Tongue (tissue), 1 donor: ENCODE measurements at regions not wholly inside any gene's neighbourhood (a gene's known extent, or its start where the extent isn't known, plus 50 kb on each side); places are given as distances from the start of the nearest gene placed in this dataset.
"Not testable (repeated sequence)": the region's sequence is repeated elsewhere in the genome, so short reads cannot be mapped to it uniquely, and the experiment has no call there.

Experiments
- DNase-seq: peaks from one replicate; pipeline ENCODE4 v3.0.0-alpha.2; 2015

DNA sequence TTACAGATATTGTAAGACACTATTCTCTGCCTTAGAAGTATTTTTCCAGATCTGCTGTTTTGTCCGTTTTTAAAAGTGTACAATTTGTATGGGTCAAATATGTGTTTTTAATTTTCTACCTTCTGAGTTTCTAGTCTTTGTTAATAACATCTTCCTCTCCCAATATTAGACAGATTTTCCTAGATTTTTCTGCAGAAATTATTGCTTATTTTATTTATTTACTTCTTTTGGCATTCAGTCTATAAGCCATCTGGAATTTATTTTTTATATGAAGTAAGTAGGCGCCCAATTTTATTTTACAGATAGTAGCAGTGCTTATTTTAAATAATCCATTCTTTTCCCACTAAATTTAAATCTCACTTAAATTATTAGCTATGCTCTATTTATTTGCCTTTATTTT, 103.1 kb upstream of the PLEKHG1 start:
- no peak for DNase-seq

DNA sequence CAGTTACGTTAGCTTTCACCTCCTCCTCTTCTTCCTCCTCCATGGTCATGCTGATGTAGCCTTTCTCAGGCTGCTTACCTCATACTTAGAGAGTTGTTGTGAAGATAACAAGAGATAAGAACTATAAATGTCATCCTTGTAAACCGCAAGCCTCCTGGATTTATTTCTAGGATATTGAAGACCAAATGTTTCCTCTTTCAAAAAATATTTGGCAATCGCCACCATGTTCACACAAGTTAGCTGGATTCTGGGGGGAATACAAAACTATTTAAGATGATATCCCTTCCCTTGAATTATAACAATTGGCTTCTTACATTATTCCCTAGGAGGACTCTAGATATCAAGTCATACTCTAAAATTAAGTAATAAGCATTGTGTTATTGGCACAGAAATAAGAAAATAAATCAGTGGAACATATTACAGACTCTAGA, 99.8 kb upstream of the PLEKHG1 start:
- DNase-seq: peak; percentile 32

DNA sequence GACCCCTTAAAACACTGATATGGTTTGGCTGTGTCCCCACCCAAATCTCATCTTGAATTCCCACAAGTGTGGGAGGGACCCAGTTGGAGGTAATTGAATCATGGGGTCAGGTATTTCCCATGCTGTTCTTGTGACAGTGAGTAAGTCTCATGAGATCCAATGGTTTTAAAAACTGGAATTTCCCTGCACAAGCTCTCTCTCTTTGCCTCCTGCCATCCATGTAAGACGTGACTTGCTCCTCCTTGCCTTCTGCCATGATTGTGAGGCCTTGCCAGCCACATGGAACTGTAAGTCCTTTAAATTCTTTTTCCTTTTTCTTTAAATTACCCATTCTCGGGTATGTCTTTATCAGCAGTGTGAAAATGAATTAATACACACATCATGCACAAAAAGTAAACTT, 99.1 kb upstream of the PLEKHG1 start:
- not testable (repeated sequence) for DNase-seq

DNA sequence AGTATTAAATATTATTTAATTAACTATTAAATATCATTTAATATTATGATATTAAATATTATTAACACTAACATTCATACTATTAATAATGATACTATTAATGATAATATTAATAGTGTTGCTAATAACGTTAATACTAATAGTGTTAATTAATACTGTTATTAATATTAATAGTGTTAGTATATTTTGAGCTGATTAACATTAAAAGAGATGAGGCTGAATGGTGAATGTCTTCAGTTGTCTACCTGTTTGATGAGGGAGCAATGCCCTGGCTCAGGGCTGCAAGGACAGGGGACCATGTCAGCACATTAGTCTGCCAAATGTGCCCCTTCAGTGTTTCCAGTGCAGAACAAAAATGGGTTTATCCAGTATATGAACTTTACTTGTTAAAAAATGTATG, 96.6 kb upstream of the PLEKHG1 start:
- DNase-seq: no peak

DNA sequence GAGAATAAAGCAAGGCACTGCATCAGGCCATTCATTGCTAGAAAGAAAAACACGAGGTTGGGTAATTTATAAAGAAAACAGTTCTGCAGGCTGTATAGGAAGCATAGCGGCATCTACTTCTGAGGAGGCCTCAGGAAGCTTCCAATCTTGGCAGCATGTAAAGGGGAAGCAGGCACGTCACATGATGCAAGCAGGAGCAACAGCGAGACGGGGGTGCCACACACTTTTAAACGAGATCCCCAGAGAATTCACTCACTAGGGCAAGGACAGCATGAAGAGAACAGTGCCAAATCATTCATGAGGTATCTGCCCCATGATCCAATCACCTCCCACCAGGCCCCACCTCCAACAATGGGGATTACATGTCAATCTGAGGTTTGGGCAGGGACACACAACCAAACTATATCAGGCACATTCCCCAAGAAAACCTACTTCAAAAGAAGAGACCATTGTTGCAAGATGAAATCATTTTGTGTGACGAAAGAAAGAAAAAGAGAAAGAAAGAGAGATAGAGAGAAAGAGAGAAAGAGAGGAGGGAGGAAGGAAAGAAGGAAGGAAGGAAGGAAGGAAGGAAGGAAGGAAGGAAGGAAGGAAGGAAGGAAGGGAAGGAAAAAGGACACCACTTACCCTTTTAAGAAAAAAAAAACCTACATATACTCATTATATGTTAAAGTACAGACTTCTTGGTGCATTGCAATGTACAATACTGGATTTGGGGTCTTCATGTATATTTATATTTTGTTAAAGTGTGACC, 95.9 kb upstream of the PLEKHG1 start:
- DNase-seq: no peak

DNA sequence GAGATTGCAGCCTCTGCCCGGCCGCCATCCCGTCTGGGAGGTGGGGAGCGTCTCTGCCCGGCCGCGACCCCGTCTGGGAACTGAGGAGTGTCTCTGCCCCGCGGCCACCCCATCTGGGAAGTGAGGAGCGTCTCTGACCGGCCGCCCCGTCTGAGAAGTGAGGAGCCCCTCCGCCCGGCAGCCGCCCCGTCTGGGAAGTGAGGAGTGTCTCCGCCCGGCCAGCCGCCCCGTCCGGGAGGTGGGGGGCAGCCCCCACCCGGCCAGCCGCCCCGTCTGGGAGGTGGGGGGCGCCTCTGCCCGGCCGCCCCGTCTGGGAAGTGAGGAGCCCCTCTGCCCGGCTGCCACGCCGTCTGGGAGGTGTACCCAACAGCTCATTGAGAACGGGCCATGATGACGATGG, 92.3 kb upstream of the PLEKHG1 start:
- DNase-seq: not testable (repeated sequence)

DNA sequence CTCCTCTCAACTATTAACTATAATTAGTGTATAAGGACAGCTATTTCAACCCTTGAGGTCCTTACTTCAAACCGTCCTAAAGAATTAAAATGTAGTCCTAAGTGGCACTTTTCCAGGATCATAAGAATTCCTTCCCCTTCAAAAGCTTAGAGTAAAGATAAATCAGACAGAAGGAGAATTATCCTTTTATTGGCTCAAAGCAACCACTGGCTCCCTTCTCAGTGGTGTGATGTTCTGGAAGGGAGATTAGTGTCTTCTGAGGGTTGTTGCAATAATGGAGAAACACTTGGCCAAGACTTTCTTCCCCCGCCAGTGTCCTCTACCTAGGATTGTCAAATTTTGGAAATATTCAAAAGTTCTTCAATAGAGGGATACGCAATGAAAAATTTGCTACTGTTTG, 89.1 kb upstream of the PLEKHG1 start:
- DNase-seq: no peak

DNA sequence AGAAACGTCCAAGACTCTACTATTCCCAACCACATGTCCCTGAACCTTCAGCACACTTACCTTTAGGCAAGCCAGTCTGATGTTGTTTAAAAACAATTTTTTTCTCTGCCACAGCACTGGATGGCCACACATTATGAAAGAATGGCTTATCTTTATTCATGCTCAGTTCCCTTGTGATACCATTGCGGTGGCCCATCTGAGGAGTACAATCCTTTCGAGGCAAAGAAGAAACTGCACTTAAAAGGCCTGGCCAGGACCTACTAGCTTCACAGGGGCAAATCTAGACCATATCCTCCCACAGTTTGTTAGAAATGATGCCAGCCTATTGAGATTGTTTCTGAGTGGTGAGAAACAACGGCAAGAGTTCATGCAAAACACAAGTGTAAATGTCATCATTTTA, 88.4 kb upstream of the PLEKHG1 start:
- no peak for DNase-seq

DNA sequence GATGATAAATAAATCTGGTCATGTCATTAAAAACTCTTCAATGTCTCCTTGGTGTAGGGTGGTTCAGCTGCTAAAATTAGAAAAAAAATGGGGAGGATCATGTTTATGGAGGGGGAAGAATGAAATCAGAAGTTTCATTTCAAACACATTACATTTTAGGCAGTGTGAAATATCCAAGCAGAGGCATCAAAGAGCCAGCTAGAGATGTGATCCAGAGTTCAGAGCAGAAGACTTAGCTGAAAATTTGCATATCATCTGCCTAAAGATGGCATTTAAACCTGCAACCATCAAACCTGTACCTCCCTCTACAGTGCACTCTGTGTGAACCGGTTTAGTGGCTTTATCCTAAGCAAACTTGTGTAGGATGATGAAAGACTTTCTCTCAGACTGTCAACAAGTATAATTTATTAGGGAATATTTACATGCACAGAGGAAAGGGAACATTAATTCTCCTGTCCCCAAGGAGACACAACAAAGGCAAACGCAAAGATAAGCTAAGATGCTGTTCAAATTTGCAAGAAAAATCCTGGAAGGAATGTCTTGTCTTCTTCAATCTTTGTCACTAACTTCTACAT, 84.8 kb upstream of the PLEKHG1 start:
- DNase-seq: peak; percentile 24

DNA sequence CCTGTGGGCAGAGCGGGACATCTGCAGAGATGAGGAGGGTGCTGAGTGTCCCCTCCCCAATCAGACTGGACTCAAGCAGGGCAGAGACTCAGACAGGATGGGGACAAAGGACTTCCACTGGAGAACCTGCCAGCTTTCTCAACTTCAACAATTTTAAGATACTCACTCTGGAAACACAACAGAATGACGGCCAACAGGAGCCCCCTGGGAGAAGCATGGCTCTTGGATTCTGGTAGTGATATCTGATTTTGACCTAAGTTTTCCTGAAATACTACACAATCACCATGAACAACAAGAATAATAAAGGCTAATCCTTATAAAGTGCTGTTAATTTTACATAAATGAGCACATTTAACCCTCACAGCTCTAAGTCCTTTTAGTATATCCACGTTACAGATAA, 83.5 kb upstream of the PLEKHG1 start:
- DNase-seq: no peak

DNA sequence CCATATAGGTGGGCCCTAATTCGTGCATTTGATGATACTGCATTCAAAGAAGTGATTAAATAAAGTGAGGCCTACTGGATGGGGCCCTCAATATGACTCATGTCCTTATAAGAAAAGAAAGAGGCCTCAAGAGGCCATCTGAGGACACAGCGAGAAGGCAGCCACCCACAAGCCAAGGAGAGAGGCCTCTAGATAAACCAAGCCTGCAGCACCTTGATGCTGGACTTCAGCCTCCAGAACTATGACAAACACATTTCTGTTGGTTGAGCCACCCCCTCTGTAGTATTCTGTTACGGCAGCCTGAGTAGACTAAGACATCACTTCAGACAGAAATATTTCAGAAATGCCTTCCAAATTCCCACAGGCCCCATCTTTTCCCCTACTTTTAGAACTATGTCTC, 82.5 kb upstream of the PLEKHG1 start:
- no peak for DNase-seq

DNA sequence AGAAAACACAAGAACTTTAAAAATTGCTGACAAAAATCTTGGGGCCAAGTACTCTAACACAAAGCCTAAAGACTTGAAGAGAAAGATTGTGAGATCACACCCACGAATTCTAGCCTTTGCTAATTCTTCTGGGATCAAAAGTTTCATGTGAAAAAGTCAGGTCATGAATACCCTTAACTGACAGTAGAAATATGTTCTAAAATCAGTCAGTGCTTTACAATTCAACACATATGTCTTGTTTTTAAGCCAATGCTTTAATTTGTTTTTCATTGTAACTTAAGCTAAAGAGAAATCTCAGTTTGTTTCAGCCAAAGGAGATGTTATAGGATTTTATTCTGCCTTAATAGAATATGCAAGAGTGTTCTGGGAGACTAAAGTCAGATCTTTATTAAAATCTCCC, 78.2 kb upstream of the PLEKHG1 start:
- DNase-seq: no peak

DNA sequence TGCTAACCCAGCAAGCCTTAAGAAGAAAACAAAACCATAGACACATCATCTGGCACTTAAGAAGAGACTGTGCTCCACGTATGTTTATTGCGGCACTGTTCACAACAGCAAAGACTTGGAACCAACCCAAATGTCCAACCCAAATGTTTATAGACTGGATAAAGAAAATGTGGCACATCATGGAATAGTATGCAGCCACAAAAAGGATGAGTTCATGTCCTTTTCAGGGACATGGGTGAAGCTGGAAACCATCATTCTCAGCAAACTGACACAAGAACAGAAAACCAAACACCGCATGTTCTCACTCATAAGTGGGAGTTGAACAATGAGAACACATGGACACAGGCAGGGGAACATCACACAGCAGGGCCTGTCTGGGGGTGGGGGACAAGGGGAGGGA, 76.5 kb upstream of the PLEKHG1 start:
- not testable (repeated sequence) for DNase-seq

DNA sequence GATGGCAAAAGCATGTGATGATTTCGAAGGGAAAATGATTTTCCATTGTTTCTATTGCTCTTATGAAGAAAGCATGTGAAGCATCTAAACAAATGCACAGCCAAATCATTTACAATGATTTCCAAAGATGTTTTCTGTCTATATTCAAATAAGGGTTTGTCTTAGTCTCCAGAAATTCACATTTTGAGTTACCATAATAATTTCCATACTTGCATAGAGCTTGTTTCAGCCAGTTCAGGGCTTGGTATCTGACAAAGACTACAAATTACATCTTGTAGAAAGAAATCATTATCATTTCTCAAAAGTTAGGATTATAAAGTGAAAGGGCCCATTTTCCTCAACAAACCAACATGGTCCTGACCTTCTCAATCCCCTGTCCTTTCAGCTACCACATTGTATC, 74.4 kb upstream of the PLEKHG1 start:
- DNase-seq: no peak

DNA sequence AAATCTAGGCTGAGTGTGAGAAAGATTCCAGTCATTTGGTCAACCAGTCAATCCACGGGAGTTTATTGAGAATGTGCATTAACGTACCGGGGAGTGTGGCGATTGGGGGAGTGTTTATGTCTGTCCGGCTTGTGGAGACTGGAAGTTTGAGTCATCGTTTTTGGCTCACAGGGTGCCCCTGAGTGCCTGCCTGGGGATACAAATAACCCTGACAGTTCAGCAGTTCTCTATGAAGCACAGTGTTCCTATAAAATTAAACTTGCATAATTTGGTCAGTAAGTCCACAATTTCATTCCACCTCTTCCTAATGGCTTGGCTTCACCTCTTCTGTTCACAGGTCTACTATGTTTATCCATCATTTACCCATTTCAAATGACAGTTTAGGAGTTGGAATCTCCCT, 72.6 kb upstream of the PLEKHG1 start:
- no peak for DNase-seq

DNA sequence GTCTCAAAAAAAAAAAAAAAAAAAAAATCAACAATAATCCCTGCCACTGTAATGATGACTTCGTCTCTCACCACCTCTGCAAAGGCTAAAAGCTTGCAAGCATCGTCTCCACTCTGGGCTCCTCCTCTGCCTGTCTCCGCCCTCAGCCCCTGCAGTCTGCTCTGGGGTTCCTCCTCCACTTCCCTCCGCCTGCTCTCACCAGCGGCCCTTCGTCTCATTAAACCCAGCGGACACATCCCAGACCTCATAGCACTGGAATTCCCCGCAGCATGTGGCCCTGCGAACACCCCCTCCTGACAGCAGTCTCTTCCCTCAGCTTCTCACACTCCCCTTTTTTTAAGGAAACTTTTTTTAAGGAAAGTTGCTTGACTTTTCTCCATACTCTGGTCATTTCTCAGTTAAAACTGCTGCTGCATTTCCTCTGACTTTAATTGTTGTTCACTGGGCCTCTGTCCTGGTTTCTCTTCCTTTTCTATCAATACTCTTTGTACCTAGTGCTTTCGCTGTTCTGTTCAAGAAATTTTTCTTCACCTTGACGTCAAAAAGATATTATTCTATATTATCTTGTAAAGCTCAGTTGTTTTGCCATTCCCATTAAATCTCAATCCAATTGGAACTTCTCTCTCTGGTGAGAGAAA, 70.9 kb upstream of the PLEKHG1 start:
- DNase-seq: peak; percentile 77

DNA sequence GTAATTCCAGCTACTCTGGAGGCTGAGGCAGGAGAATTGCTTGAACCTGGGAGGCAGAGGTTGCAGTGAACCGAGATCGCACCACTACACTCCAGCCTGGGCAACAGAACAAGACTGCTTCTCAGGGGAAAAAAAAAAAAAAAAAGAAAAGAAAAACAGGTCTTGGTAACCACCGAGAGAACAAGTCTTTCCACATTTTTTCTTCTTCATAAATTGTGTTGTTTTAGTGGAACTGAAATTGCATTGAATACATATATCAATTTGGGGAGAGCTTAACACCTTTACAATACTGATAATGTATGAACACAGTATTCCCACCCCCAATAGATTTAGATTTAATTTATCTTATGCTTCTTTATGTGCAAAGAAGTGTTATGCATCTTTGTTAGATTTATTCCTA, 70.0 kb upstream of the PLEKHG1 start:
- no peak for DNase-seq

DNA sequence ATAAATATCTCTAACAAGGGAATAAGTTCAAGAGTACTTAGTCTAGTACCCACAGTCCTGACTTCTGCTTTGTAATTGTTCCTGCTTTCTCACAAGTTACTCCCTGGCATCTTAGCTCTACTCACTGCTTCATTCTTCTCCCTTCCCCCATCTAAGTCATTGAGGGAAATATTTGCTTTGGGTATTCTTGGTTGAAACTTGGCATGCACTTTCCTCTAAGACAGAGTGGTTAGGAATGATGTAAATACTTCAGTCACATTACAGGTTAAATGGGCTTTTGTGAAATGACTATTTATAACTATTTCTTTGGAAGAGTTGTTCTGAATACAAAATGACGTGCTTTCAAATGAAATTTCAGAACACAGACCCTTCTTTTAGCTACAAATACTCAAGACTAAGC, 67.7 kb upstream of the PLEKHG1 start:
- DNase-seq: no peak

DNA sequence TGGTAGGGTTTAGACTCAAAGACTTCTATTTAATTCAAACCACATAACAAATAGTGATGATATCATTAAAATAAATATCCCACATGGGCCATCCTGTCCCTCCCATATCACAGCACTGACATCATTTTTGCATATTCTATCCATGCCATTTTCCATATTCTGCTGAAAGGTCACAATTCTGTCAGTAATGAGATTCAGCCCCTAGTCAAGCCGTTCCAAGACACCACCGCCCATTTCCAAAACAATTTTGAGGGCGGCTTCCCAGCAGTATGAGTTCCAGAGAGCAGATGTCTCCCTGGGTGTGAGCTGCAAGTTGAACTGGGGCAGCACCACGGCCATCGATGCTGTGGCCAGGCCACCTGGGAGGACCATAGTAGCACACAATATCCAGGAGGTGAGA, 65.1 kb upstream of the PLEKHG1 start:
- peak; percentile 31 for DNase-seq

DNA sequence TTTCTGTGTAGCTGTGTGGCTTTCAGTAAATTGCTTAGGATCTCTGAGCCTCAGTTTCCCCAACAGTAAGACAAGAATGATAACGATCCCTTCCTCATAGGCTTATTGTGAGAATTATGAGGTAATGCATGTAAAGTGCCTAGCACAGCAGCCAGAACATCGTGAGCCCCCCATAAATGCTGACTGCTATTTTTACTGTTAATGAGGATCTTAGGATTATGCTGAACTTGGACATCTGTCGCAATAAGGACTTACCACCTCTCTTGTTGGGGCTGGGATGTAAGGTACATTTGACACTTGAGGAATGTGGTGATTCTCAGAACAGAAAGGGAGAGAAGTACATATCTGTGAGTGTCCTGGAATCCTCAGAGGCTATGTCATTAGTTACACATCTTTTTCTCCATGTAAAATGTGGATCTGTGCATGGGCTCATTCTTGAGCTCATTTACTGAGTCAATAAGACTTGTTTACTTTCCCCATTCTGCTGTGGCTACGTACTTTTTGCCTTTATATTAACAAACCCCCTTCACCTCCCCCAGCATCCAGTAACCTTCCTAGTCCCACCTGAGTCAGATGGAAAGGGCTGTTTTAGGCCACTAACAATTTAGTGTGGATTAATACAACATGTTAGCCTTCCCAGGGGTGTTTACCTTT, 64.4 kb upstream of the PLEKHG1 start:
- no peak for DNase-seq

DNA sequence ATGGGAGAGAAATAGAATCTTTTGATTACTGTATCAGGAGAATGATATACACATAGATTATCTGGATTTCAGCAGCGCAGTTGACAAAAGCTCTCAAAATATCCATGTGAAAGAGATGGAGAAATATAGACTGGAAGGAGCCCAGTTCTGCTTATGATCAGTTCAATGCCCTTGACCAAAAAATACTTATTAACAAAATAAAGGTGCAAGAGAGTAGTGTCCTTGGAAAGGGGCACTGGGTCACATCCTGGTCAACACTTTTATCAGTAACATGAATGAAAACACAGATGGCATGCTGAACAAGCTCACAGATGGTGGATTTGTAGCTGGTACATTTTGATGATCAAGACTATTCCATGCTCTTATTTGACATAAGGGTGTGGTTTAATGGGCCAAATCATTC, 63.9 kb upstream of the PLEKHG1 start:
- DNase-seq: no peak

DNA sequence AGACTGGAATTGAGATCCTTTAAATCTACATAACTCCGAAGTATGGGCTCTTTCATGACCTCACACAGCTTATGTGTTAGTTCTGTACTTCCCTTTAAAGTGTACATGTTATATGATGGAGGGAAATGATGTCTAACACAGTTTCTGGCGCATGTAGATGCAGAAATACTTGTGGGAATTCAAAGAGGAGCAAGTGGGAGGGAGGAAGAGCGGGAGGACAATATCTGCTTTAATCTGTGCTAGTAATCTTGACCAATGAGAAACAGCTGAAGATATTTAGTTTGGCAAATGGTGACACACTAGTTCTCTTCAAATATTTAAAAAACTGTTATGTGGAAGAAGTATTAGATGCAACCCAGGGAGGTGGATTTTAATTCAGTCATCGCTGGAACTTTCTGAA, 62.9 kb upstream of the PLEKHG1 start:
- peak; percentile 31 for DNase-seq

DNA sequence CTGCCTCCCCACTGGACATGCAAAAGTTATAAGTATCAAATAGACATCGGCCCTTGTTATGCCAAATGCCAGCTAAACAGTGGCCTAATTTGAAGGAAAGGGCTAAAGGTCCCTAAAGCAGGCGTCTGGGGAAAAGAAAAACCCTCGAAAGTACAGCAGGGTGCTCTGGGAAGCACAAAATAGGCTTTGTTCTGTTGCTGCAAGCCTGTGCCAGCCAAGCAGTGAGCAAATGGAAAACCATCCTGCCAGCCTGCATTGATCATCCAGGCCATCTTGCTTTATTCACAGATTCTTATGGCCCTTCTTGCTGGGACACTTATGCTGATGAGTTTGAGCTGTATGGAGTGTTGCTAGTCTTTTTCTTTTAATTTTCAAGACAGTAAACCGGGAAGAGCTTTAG, 62.2 kb upstream of the PLEKHG1 start:
- no peak for DNase-seq
